NCI-H1092 treated with DMSO at 0.1 percent for 48 hours (cell line): ENCODE measurements at regions not wholly inside any gene's neighbourhood (a gene's known extent, or its start where the extent isn't known, plus 50 kb on each side); places are given as distances from the start of the nearest gene placed in this dataset.

ENCODE experiments used
- DNase-seq: peaks from one replicate; lab custom pipeline; 2025; lab: John Stamatoyannopoulos, UW

DNA sequence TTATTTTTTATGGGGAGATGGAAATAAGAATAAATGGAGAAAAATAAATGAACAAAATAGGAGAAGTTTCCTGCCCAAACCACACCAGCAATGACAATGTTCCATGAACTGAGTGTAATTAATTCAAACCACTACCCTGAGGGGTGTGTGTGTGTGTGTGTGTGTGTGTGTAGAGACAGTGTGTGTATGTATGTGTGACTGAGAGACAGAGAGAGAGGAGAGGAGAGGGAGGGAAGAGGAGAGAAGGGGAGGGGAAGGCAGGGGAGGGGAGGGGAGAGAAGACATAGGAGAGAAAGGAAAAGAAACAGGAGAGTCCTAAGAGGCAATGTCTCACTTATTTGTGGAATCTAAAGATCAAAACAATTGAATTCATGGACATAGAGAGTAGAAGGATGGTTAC, 65.0 kb upstream of the POU2AF1 start:
- no peak for DNase-seq

DNA sequence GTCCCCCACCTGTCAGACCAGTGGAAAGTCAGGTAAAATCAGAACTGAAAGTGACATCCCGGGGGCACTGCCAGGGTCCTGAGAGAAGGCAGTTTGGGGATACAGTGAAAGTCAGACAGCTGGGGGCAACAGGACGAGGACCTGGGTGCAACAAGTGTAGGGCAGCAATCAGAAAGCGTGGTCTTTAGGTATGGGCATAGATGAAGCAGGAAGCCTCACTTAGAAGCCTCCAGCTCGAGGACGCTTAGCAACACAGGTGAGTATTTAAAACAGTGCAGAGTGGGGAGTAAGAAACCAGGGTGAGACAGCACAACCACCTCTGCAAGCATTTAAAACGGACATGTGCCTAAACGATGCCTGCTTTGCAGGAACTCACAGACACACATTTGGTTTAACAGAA, 64.6 kb upstream of the POU2AF1 start:
- DNase-seq: no peak

DNA sequence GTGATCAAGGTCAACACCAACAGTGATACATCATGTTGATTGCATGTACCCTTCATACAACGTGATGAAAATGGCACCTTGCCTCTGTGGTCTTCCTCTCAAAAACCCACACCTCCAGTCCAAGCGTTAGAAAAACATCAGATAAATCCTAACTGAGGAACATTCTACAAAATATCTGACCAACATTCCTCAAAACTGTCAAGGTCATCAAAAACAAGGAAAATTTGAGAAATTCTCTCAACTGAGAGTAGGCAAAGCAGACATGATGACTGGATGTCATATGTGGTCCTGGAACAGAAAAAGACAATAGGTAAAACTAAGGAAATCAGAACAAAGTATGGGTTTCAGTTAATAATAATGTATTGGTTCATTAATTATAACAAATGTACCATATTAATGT, 64.0 kb upstream of the POU2AF1 start:
- no peak for DNase-seq

DNA sequence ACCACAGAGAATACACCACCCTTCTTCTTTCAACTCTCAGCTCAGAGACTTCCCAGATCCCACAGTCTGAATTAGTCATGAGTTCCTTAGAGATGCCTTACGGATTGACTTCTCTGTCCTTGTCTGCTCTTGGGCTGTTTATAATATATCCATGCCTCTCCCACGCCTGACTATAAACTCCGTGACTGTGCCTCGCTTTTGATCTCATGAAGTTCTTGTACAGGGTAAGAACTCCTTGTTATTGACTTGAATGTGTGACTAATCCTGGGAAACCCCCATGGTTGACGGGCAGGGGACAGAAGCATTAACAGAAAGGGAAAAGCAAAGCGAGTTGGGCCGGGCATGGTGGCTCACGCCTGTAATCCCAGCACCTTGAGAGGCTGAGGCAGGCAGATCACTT, 62.4 kb upstream of the POU2AF1 start:
- no peak for DNase-seq

DNA sequence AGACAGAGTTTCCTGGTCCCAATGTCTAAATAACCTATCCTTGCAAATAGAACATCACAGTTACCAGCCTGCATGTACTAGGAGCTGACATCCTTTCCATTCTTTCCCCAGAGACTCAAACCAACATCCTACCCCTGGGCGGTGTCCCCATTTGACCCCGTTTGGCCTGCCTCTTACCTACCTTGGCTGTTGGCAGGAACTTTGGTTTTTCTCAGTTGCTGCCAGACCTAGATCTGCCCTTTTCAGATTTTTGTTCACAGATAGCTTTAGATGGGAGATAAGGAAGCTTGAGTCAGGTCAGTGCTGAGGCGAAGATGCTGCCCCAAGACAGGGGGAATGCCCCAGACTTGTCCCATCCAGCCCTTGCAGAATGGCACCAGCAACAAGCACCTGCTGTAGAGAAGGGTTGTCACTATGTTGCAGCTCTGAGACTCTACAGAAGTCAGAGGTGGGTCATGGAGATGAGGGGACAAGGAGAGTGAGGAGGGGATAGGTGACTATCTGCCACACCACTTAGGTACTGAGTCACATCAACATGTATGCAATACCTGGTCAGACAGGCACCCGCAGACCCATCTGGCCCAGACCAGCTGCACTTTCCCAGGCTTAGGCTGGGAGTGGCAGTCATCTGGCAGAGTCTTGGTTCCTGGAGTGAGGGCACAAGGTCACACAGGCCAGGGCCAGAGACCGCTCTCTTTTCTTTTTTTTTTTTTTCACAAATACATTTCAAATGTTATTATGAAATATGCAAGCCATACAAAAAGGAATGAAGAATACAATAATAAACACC, 61.5 kb upstream of the POU2AF1 start:
- no peak for DNase-seq

DNA sequence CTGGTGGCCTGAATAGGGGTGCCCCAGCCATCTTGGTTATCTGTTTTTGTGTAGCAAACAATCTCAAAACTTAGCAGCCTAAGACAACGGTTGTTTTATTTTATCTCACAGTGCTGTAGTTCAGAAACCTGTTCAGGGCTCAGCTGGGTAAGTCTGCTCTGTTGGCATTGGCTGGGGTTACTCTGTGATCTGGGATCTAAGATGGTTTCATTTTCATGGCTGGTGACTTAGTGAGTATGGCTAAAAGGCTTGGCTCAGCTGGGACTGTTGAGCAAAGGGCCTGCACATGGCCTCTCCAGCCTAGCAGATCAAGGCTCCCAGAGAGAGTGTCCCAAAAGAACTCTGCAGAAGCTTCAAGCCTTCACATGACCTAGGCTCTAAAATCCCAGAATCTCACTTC, 60.8 kb upstream of the POU2AF1 start:
- DNase-seq: no peak

DNA sequence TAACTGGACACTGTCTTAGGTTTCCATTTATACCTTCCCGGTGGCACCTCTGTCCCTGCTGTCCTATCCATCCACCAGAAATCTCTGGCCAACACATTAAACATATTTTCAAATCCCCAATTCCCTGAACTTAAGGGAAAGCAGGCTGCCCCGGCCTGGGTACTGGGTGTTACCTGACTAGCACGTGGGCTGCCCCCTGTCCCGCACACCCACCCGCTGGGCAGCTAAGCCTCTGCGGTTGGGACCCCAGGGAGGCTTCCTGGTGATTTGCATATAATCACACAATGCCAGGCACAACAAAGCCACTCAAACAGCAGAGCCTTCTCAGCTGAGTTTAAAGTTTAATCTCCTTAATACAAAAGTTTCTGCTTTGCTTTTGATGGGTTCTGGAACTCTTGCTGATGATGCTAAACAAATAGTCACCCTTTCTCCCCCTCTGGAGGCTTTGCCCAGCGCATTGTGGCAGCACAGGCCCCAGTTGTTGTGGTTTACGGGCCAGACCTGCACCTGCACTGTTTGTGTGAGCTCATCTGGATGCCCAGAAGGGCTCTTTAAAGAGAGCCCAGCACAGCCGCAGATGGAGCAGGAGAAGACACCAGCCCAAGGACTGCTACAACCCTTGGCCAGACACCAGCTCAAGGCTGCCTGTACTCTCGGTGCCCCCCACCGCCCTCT, 59.9 kb upstream of the POU2AF1 start:
- peak; percentile 32 for DNase-seq

DNA sequence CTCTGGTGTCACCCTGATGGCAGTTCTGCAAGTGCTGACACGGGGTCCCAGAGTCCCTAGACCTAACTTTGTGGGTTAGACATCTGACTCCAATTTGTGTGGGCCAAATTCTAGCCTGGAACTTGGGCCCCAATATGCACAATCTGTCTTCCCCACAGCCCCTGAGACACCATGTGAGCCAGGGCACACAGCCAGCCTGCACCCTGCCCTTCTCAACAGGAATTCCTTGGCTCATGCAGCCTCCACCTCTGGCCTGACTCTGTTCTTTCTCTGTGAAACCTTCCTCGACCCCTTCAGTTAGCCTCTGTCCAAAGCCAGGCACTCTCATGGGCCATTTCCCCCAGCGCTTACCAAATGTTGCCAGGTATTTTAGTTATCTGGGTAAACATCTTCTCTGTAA, 59.1 kb upstream of the POU2AF1 start:
- DNase-seq: no peak

DNA sequence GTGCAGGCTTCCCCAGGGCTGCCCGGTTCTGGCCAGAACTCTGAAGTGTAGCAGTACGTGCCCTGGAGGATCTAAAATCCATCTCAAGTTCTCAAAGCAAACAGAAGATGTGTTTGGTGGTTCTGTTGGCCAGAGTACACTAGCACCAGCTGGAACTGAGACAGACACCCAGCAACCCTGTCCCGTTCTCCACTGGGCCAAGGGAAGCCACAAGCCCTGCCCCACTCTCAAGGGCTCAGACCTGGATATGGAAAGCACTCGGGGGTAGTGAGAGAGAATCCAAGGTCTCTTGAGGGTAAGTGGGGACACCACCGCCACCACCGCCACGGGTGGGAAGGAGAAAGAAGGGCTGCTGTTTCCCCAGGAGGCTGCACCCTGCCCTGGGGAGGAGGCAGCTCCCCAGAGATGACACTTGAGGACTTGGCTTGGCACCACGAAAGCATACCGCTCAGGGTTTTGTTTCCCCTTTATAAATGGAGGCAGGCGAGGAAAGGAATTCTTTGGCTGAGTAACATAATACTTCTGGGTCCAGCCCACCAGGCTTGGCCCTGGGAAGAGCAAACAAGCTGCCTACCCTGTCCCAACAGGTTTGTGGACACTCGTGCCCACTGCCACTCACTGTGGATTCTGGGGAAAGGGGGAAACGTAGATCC, 56.1 kb upstream of the POU2AF1 start:
- DNase-seq: peak; percentile 82

DNA sequence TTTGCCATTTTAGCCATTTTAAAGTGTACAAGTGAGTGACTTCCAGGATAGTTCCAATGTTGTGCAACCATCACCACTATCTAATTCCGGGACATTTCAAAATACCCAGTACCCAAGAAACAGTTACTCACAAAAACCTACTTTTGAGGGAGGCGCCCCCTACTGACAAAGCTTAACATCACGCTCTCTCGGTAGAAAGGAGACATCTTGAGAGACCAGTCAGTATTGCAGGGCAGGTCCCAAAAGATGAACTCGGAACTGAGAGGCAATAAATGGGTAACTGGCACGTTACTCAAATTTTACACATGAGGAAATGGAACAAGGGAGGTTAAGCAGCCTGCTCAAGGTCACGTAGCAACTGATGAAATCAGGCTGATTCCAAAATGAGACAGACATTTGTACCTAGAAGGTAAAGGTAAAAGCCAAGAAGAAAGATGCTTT, 50.0 kb upstream of the POU2AF1 start:
- peak; percentile 32 for DNase-seq
